ENCODE measurements at regions not wholly inside any gene's neighbourhood (a gene's known extent, or its start where the extent isn't known, plus 50 kb on each side); places are given as distances from the start of the nearest gene placed in this dataset.

- CTCF ChIA-PET, result no interaction called here
- ATAC-seq (no peak), DNase-seq (ENCODE audit: low read depth, low spot score) (no peak)
- Histone ChIP-seq H3K4me3 (replicated peaks in 1 of 2; ENCODE audit: low read depth in 1 of 2, low read length in 2 of 2) (no peak overlapping the region), H3K4me2 (ENCODE audit: low read length) (no peak overlapping the region), H3K36me3 (ENCODE audit: control insufficient read depth in 1 of 2, insufficient read depth in 2 of 2, low read length in 2 of 2) (no peaks in the 10 kb centered on the region), H3K79me2 (ENCODE audit: insufficient read depth, low read length) (no peaks in the 10 kb centered on the region), H3K27ac (ENCODE audit: low read depth, low read length) (no peak overlapping the region), H3K9ac (ENCODE audit: low read length) (no peak overlapping the region), H2AFZ (ENCODE audit: low read depth, low read length, poor library complexity, severe bottlenecking) (no peak overlapping the region), H3K4me1 (ENCODE audit: control insufficient read depth in 1 of 2, insufficient read depth in 2 of 2, low read length in 2 of 2) (no peaks in the 10 kb centered on the region), H3K9me2 (ENCODE audit: insufficient read depth) (no peaks in the 10 kb centered on the region), H4K20me1 (ENCODE audit: insufficient read depth) (no peaks in the 10 kb centered on the region), H3K9me3 (ENCODE audit: control insufficient read depth in 1 of 2, insufficient read depth in 1 of 2, low read depth in 1 of 2, low read length in 2 of 2) (no peaks in the 10 kb centered on the region), H3K27me3 (ENCODE audit: insufficient read depth, low read length) (no peaks in the 10 kb centered on the region)
- intact Hi-C loops (cut with micrococcal nuclease), result no loop called here
- no peak for TF ChIP-seq EGR1 (IDR thresholded peaks at IDR 0.05; ENCODE audit: low read depth)
- no peak for TF ChIP-seq ELF1 (IDR thresholded peaks at IDR 0.05; ENCODE audit: borderline replicate concordance, low read depth)
- TF ChIP-seq, protein P1, sequence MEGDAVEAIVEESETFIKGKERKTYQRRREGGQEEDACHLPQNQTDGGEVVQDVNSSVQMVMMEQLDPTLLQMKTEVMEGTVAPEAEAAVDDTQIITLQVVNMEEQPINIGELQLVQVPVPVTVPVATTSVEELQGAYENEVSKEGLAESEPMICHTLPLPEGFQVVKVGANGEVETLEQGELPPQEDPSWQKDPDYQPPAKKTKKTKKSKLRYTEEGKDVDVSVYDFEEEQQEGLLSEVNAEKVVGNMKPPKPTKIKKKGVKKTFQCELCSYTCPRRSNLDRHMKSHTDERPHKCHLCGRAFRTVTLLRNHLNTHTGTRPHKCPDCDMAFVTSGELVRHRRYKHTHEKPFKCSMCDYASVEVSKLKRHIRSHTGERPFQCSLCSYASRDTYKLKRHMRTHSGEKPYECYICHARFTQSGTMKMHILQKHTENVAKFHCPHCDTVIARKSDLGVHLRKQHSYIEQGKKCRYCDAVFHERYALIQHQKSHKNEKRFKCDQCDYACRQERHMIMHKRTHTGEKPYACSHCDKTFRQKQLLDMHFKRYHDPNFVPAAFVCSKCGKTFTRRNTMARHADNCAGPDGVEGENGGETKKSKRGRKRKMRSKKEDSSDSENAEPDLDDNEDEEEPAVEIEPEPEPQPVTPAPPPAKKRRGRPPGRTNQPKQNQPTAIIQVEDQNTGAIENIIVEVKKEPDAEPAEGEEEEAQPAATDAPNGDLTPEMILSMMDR (IDR thresholded peaks at IDR 0.05 in 2 of 3, conservative IDR thresholded peaks at IDR 0.05 in 1 of 3; ENCODE audit: borderline replicate concordance in 1 of 3, insufficient read depth in 1 of 3, low read depth in 2 of 3, low read length in 2 of 3), result no peak
- no peak for TF ChIP-seq YY1 (IDR thresholded peaks at IDR 0.05; ENCODE audit: extremely low read depth, insufficient replicate concordance, low read depth, low read length)
- TF ChIP-seq CEBPB (IDR thresholded peaks at IDR 0.05; ENCODE audit: low read depth), result no peak
- TF ChIP-seq POLR2A (IDR thresholded peaks at IDR 0.05; ENCODE audit: borderline replicate concordance, extremely low read depth, insufficient read depth, insufficient read length), result no peak
- TF ChIP-seq, protein P2, sequence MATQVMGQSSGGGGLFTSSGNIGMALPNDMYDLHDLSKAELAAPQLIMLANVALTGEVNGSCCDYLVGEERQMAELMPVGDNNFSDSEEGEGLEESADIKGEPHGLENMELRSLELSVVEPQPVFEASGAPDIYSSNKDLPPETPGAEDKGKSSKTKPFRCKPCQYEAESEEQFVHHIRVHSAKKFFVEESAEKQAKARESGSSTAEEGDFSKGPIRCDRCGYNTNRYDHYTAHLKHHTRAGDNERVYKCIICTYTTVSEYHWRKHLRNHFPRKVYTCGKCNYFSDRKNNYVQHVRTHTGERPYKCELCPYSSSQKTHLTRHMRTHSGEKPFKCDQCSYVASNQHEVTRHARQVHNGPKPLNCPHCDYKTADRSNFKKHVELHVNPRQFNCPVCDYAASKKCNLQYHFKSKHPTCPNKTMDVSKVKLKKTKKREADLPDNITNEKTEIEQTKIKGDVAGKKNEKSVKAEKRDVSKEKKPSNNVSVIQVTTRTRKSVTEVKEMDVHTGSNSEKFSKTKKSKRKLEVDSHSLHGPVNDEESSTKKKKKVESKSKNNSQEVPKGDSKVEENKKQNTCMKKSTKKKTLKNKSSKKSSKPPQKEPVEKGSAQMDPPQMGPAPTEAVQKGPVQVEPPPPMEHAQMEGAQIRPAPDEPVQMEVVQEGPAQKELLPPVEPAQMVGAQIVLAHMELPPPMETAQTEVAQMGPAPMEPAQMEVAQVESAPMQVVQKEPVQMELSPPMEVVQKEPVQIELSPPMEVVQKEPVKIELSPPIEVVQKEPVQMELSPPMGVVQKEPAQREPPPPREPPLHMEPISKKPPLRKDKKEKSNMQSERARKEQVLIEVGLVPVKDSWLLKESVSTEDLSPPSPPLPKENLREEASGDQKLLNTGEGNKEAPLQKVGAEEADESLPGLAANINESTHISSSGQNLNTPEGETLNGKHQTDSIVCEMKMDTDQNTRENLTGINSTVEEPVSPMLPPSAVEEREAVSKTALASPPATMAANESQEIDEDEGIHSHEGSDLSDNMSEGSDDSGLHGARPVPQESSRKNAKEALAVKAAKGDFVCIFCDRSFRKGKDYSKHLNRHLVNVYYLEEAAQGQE (IDR thresholded peaks at IDR 0.05; ENCODE audit: low read depth), result no peak
- no peak for TF ChIP-seq ZFX (IDR thresholded peaks at IDR 0.05)
- no peak for TF ChIP-seq SIN3A (IDR thresholded peaks at IDR 0.05; ENCODE audit: low read depth)
- TF ChIP-seq, protein P3, sequence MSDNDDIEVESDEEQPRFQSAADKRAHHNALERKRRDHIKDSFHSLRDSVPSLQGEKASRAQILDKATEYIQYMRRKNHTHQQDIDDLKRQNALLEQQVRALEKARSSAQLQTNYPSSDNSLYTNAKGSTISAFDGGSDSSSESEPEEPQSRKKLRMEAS (IDR thresholded peaks at IDR 0.05), result no peak
- no peak for TF ChIP-seq POLR2AphosphoS5 (IDR thresholded peaks at IDR 0.05; ENCODE audit: low read depth, low read length)
- no peak for TF ChIP-seq JUND (IDR thresholded peaks at IDR 0.05)
- no peak for TF ChIP-seq EZH2phosphoT487 (IDR thresholded peaks at IDR 0.05; ENCODE audit: borderline replicate concordance)
- POLR2A ChIA-PET, result no interaction called here
- BruUV-seq (replicated peaks), result no TSS peak
- RAD21 ChIA-PET (ENCODE audit: low non-redundant PET in 1 of 2, low total read pairs in 2 of 2, uncharacterized antibody in 2 of 2, unreplicated experiment in 2 of 2), result no interaction called here
Measured at GRCh38 chr7:114364151-114364550, 50.5 kb upstream of the FOXP2 start.

Measured in HCT116 (cell line).